ENCODE measurements at regions not wholly inside any gene's neighbourhood (a gene's known extent, or its start where the extent isn't known, plus 50 kb on each side); places are given as distances from the start of the nearest gene placed in this dataset.

- DNase-seq (ENCODE audit: extremely low read depth, low read depth) = no peak
- TF ChIP-seq, protein P1, sequence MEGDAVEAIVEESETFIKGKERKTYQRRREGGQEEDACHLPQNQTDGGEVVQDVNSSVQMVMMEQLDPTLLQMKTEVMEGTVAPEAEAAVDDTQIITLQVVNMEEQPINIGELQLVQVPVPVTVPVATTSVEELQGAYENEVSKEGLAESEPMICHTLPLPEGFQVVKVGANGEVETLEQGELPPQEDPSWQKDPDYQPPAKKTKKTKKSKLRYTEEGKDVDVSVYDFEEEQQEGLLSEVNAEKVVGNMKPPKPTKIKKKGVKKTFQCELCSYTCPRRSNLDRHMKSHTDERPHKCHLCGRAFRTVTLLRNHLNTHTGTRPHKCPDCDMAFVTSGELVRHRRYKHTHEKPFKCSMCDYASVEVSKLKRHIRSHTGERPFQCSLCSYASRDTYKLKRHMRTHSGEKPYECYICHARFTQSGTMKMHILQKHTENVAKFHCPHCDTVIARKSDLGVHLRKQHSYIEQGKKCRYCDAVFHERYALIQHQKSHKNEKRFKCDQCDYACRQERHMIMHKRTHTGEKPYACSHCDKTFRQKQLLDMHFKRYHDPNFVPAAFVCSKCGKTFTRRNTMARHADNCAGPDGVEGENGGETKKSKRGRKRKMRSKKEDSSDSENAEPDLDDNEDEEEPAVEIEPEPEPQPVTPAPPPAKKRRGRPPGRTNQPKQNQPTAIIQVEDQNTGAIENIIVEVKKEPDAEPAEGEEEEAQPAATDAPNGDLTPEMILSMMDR (IDR thresholded peaks at IDR 0.05; ENCODE audit: low read depth, low read length, missing control alignments) = no peak
Observed at GRCh38 chr2:133768658-133769435, 200.6 kb upstream of the NCKAP5 start.

GRCh38 chr2:133773854-133774653 lies 205.8 kb upstream of the NCKAP5 start:
- no peak for DNase-seq (ENCODE audit: extremely low read depth, low read depth)
- TF ChIP-seq, protein P1 (IDR thresholded peaks at IDR 0.05; ENCODE audit: low read depth, low read length, missing control alignments) = no peak
- no peak overlapping the region for H3K4me3 ChIP-seq (replicated peaks; ENCODE audit: low read depth, low read length)

More at GRCh38 chr2:133768658-133769435, 200.6 kb upstream of the NCKAP5 start:
- no peak overlapping the region for H3K4me3 ChIP-seq (replicated peaks; ENCODE audit: low read depth, low read length)

- H3K4me3 ChIP-seq (replicated peaks; ENCODE audit: low read depth, low read length) = no peak overlapping the region
- TF ChIP-seq, protein P1 (IDR thresholded peaks at IDR 0.05; ENCODE audit: low read depth, low read length, missing control alignments) = no peak
- DNase-seq (ENCODE audit: extremely low read depth, low read depth) = no peak
Observed at GRCh38 chr2:133774654-133775015, 206.4 kb upstream of the NCKAP5 start.

GRCh38 chr2:133776936-133777573 lies 208.8 kb upstream of the NCKAP5 start:
- TF ChIP-seq, protein P1 (IDR thresholded peaks at IDR 0.05; ENCODE audit: low read depth, low read length, missing control alignments) = no peak
- H3K4me3 ChIP-seq (replicated peaks; ENCODE audit: low read depth, low read length) = no peak overlapping the region
- DNase-seq (ENCODE audit: extremely low read depth, low read depth) = no peak

DNA sequence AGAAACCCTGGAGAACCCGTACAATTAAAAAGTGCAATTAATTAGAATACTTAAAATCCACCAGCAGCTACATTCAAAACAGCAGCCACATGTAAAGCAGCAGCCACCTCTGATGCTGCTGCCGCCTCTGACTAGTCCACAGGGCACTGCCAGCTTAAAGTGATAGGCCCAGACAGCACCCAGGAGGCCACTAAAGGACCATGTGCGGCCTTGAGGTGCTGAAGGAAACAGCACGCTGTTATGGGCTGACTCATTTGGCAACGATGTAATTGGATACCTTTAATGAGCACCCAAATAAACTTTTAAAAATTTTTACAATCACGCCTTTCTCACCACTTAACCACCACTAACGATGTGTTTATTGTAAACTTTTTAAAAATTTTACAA lies 209.3 kb upstream of the NCKAP5 start:
- no peak overlapping the region for H3K4me3 ChIP-seq (replicated peaks; ENCODE audit: low read depth, low read length)
- DNase-seq (ENCODE audit: extremely low read depth, low read depth) = no peak
- TF ChIP-seq, protein P1 (IDR thresholded peaks at IDR 0.05; ENCODE audit: low read depth, low read length, missing control alignments) = no peak

DNA sequence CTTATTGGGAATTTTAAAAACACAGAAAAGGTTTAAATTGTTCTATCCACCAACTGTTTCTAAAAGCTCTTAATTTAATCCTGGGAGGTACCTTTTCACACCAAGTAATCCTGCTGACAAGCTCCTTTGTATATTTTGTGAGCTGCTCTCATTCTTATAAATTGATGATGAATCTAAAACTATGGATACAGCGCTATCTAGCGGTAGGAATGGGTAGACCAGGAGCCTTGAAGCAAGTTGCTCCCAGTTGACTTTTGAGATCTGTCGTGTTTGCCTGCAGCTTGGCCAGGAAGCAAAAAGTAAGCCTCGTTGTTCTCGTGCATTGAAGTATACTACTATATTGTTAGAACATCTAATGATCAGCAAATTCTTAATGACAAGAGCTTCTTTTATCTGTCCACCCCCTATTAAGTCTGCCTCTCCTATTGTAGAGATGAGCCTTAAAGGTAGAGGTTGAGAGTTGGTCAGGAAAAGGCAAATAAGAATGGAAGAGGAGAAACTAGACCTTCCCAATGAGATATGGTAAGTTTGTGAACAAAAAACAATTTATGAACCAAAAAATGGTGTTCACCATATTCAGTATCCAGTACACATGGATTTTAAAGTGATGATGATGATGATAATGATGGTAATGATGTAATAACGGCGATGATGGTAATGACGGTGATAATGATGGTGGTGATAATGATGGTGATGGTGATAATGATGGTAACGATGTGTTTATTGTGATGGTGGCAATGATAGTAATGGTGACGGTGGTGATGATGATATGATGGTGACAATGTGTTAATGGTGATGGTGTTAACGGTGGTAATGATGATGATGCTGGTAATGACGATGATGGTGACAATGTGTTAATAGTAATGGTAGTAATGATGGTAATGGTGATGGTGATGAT lies 212.1 kb upstream of the NCKAP5 start:
- H3K4me3 ChIP-seq (replicated peaks; ENCODE audit: low read depth, low read length) = no peak overlapping the region
- TF ChIP-seq, protein P1 (IDR thresholded peaks at IDR 0.05; ENCODE audit: low read depth, low read length, missing control alignments) = peak; percentile 72
- DNase-seq (ENCODE audit: extremely low read depth, low read depth) = peak; percentile 44

All from HFF-Myc (cell line).